GM19463 (cell line): ENCODE measurements at regions not wholly inside any gene's neighbourhood (a gene's known extent, or its start where the extent isn't known, plus 50 kb on each side); places are given as distances from the start of the nearest gene placed in this dataset.

Experiments used
- ATAC-seq: cut with Tn5 transposase; IDR thresholded peaks from one replicate; pipeline ENCODE4 v1.9.1; 2021; ENCODE audit warnings: mild to moderate bottlenecking, moderate library complexity; ENCODE audit not compliant: unreplicated experiment

- no peak for ATAC-seq
Measured at GRCh38 chr14:81668626-81669274, 135.1 kb upstream of the SEL1L start.

- no peak for ATAC-seq
Measured at GRCh38 chr14:81669308-81669707, 135.7 kb upstream of the SEL1L start.

- ATAC-seq: no peak
Measured at GRCh38 chr14:81673930-81674329, 140.3 kb upstream of the SEL1L start.

GRCh38 chr14:81676395-81676794 is 142.7 kb upstream of the SEL1L start:
- ATAC-seq: no peak

- ATAC-seq: no peak
Measured at GRCh38 chr14:81676879-81677278, 143.2 kb upstream of the SEL1L start.

- ATAC-seq: no peak
Measured at GRCh38 chr14:81677736-81678135, 144.1 kb upstream of the SEL1L start.

GRCh38 chr14:81679226-81679625 is 145.6 kb upstream of the SEL1L start:
- ATAC-seq: no peak

- ATAC-seq: no peak
Measured at GRCh38 chr14:81681541-81681940, 147.9 kb upstream of the SEL1L start.

GRCh38 chr14:81682134-81682533 is 148.5 kb upstream of the SEL1L start:
- ATAC-seq: no peak

- no peak for ATAC-seq
Measured at GRCh38 chr14:81682701-81683100, 149.0 kb upstream of the SEL1L start.

GRCh38 chr14:81684696-81685095 is 151.0 kb upstream of the SEL1L start:
- ATAC-seq: no peak

- no peak for ATAC-seq
Measured at GRCh38 chr14:81686512-81686911, 152.9 kb upstream of the SEL1L start.

GRCh38 chr14:81691931-81692330 is 158.3 kb upstream of the SEL1L start:
- no peak for ATAC-seq

GRCh38 chr14:81694419-81694818 is 160.8 kb upstream of the SEL1L start:
- no peak for ATAC-seq

GRCh38 chr14:81709681-81710080 is 176.0 kb upstream of the SEL1L start:
- ATAC-seq: no peak

GRCh38 chr14:81710232-81710845 is 176.7 kb upstream of the SEL1L start:
- ATAC-seq: no peak

- no peak for ATAC-seq
Measured at GRCh38 chr14:81715731-81716130, 182.1 kb upstream of the SEL1L start.

- no peak for ATAC-seq
Measured at GRCh38 chr14:81716953-81717352, 183.3 kb upstream of the SEL1L start.

- no peak for ATAC-seq
Measured at GRCh38 chr14:81723956-81724355, 190.3 kb upstream of the SEL1L start.

- no peak for ATAC-seq
Measured at GRCh38 chr14:81727218-81727617, 193.6 kb upstream of the SEL1L start.

- ATAC-seq: no peak
Measured at GRCh38 chr14:81728447-81728846, 194.8 kb upstream of the SEL1L start.

GRCh38 chr14:81729622-81730021 is 196.0 kb upstream of the SEL1L start:
- ATAC-seq: no peak

- no peak for ATAC-seq
Measured at GRCh38 chr14:81737938-81738337, 204.3 kb upstream of the SEL1L start.
